Nephron progenitor cell (in vitro differentiated cells): ENCODE measurements at regions not wholly inside any gene's neighbourhood (a gene's known extent, or its start where the extent isn't known, plus 50 kb on each side); places are given as distances from the start of the nearest gene placed in this dataset.
A peak's percentile ranks its signal among the peaks of the same experiment; 100 is the strongest.

Experiments
- DNase-seq: peaks from one replicate; pipeline ENCODE4 v3.0.0; 2021
- H3K27ac Mint-ChIP-seq: 2 replicates; pipeline ENCODE4 v1.8.0; 2021; ENCODE audit warnings: mild to moderate bottlenecking, moderate library complexity, mixed read lengths
- H3K27me3 Mint-ChIP-seq: 2 replicates; pipeline ENCODE4 v1.8.0; 2021; ENCODE audit warnings: mild to moderate bottlenecking, low read depth, mixed read lengths; ENCODE audit not compliant: poor library complexity
- H3K36me3 Mint-ChIP-seq: 2 replicates; pipeline ENCODE4 v1.8.0; 2021; ENCODE audit warnings: low read depth, mixed read lengths
- H3K4me1 Mint-ChIP-seq: 2 replicates; pipeline ENCODE4 v1.8.0; 2021; ENCODE audit warnings: mixed read lengths
- H3K4me3 Mint-ChIP-seq: 2 replicates; pipeline ENCODE4 v1.8.0; 2021; ENCODE audit warnings: mild to moderate bottlenecking, moderate library complexity, mixed read lengths
- H3K9me3 Mint-ChIP-seq: 2 replicates; pipeline ENCODE4 v1.8.0; 2021; ENCODE audit warnings: mild to moderate bottlenecking, moderate library complexity, mixed read lengths
- TF ChIP-seq, protein P1 (sequence below): fragments of 200-600 bp; sonication (generic); IDR thresholded peaks from 2 replicates; pipeline ENCODE4 v1.5.0; 2021; ENCODE audit warnings: antibody characterized with exemption

DNA sequence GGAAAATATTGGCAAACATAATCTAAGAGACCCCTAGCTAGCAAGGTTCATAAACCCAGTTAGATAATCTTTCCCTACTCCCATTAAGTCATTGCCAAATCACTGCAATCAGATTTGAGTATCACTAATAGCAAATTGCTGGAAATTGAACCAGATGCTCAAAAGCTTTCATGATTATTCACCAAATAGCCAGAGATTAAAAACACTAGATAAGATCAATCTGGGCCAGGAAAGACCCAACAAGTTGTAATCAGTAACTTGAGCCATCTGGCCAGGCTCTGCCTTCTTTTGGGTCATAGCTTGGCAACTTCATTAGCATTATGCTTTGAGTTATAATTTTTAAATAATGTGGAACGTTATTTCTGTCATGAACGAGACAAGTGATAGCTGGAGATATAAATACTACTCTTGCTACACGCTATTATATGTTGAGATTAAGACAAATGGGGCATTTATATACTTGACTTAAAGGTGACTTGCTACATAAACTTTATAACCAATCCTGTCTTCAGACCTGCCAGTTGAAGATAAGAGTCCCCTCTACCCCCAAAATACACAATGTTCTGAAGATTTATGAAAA lies 196.6 kb upstream of the EDNRA start:
- DNase-seq = no peak
- Mint-ChIP-seq H3K36me3 (no peaks in the 10 kb centered on the region), H3K27ac (no peak overlapping the region), H3K27me3 (peaks cover 3% of the 10 kb centered on the region), H3K9me3 (peaks cover 9% of the 10 kb centered on the region), H3K4me3 (no peak overlapping the region), H3K4me1 (peaks cover 22% of the 10 kb centered on the region)
- TF ChIP-seq, protein P1, sequence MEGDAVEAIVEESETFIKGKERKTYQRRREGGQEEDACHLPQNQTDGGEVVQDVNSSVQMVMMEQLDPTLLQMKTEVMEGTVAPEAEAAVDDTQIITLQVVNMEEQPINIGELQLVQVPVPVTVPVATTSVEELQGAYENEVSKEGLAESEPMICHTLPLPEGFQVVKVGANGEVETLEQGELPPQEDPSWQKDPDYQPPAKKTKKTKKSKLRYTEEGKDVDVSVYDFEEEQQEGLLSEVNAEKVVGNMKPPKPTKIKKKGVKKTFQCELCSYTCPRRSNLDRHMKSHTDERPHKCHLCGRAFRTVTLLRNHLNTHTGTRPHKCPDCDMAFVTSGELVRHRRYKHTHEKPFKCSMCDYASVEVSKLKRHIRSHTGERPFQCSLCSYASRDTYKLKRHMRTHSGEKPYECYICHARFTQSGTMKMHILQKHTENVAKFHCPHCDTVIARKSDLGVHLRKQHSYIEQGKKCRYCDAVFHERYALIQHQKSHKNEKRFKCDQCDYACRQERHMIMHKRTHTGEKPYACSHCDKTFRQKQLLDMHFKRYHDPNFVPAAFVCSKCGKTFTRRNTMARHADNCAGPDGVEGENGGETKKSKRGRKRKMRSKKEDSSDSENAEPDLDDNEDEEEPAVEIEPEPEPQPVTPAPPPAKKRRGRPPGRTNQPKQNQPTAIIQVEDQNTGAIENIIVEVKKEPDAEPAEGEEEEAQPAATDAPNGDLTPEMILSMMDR = no peak

DNA sequence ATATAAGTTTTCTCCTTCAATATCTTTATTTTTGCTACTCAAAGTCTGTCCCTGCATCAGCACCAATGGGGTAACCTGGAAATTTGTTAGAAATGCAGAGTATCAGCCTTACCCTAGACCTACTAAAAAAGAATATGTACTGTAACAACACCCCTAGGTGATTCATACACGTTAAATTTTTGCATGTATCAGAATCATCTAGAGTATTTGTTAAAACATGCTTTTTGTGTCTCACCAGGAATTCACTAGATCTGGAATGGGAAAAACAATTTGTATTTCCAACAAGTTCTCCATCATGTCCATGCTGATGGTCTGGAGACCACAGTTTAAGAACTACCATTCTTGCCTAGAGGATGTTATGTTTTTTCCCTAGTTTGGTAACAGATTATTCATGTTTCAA lies 196.0 kb upstream of the EDNRA start:
- H3K9me3 Mint-ChIP-seq = peaks cover 9% of the 10 kb centered on the region
- H3K4me1 Mint-ChIP-seq = peaks cover 22% of the 10 kb centered on the region
- no peak for DNase-seq
- H3K27me3 Mint-ChIP-seq = no peaks in the 10 kb centered on the region
- H3K4me3 Mint-ChIP-seq = no peak overlapping the region
- H3K36me3 Mint-ChIP-seq = no peaks in the 10 kb centered on the region
- TF ChIP-seq, protein P1 = no peak
- H3K27ac Mint-ChIP-seq = no peak overlapping the region

DNA sequence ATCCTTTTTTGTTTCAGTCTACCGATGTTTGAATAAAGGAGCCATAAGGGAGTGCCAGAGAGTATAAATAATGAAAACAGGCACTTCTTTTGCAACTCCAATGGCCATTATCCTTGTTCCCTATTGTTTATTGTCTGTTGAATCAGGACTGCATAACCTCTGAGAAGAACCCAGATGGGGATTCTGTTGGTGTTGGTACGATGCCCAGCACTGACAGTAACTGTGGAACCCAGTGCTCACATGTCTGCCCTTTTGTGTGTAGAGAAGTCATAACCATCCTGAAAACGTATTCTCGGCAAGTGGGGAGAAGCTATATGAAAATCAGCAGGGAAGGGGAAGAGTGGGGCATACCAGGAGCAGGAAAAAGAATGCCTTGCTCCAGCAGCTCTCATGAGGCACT lies 195.1 kb upstream of the EDNRA start:
- no peaks in the 10 kb centered on the region for H3K36me3 Mint-ChIP-seq
- DNase-seq = no peak
- H3K4me1 Mint-ChIP-seq = peaks cover 22% of the 10 kb centered on the region
- H3K9me3 Mint-ChIP-seq = peaks cover 9% of the 10 kb centered on the region
- TF ChIP-seq, protein P1 = no peak
- peak overlapping the region; percentile 26 for H3K27ac Mint-ChIP-seq
- H3K27me3 Mint-ChIP-seq = no peaks in the 10 kb centered on the region
- H3K4me3 Mint-ChIP-seq = no peak overlapping the region

DNA sequence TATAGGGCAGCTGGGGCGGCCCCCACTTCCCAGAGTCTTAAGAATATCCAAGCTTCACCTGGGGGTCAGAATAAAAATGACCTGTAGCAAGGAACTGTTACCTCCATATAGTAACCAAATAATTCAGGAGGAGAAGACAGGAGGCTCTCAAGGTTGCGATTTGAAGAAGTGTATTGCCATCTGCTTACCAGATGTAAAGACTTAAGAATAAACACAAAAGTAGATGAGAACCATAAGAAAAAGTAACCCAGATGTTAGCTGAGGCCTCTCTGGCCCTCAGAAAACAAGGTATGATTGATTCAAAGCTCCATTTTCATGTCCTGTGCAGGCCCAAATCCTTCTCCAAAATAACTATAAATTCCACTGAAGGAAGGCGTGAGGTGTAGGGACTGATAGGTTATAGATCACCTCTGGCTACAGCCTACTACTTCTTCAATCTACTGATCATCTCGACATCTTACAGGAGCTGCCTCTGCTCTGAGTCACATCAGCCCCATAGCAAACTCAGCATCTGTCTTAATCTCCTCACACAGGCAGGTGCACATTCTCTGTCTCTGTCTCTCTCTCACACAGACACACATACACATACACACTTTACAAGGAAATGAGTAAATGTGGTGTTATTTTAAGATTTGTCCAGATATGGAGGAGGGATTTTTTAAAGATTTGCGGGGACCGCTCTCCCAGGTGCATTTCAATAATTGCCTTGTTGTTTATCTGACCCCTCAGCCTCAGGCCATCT lies 193.9 kb upstream of the EDNRA start:
- DNase-seq = no peak
- H3K9me3 Mint-ChIP-seq = peaks cover 8% of the 10 kb centered on the region
- H3K36me3 Mint-ChIP-seq = no peaks in the 10 kb centered on the region
- no peaks in the 10 kb centered on the region for H3K27me3 Mint-ChIP-seq
- H3K4me1 Mint-ChIP-seq = peaks cover 22% of the 10 kb centered on the region
- TF ChIP-seq, protein P1 = no peak
- H3K27ac Mint-ChIP-seq = peak overlapping the region; percentile 43
- no peak overlapping the region for H3K4me3 Mint-ChIP-seq

GRCh38 chr4:147287588-147287890 lies 193.4 kb upstream of the EDNRA start:
- Mint-ChIP-seq H3K27ac (peak overlapping the region; percentile 43), H3K27me3 (no peaks in the 10 kb centered on the region), H3K4me3 (no peak overlapping the region), H3K4me1 (peaks cover 22% of the 10 kb centered on the region), H3K36me3 (no peaks in the 10 kb centered on the region), H3K9me3 (peaks cover 5% of the 10 kb centered on the region)
- TF ChIP-seq, protein P1 = no peak
- DNase-seq = no peak

GRCh38 chr4:147288512-147288911 lies 192.4 kb upstream of the EDNRA start:
- no peak overlapping the region for H3K4me3 Mint-ChIP-seq
- TF ChIP-seq, protein P1 = no peak
- H3K36me3 Mint-ChIP-seq = no peaks in the 10 kb centered on the region
- H3K27ac Mint-ChIP-seq = no peak overlapping the region
- peaks cover 11% of the 10 kb centered on the region for H3K9me3 Mint-ChIP-seq
- peaks cover 22% of the 10 kb centered on the region for H3K4me1 Mint-ChIP-seq
- H3K27me3 Mint-ChIP-seq = no peaks in the 10 kb centered on the region
- DNase-seq = no peak
